ENCODE measurements at regions not wholly inside any gene's neighbourhood (a gene's known extent, or its start where the extent isn't known, plus 50 kb on each side); places are given as distances from the start of the nearest gene placed in this dataset.

- TF ChIP-seq CTCF (IDR thresholded peaks at IDR 0.05) (no peak), POLR2A (IDR thresholded peaks at IDR 0.05) (no peak)
Observed at GRCh38 chr2:18050001-18050400, 171.5 kb downstream of the KCNS3 start.

All from testis (tissue), 2 donors.